ENCODE measurements at regions not wholly inside any gene's neighbourhood (a gene's known extent, or its start where the extent isn't known, plus 50 kb on each side); places are given as distances from the start of the nearest gene placed in this dataset.
A peak's percentile ranks its signal among the peaks of the same experiment; 100 is the strongest.
"Not testable (repeated sequence)": the region's sequence is repeated elsewhere in the genome, so short reads cannot be mapped to it uniquely, and the experiment has no call there.

GRCh38 chr2:16816016-16816415 lies 150.4 kb upstream of the CYRIA start:
- no peak for DNase-seq (ENCODE audit: low spot score)

- no peak for DNase-seq (ENCODE audit: low spot score)
These were observed 148.0 kb upstream of the CYRIA start for GRCh38 chr2:16813593-16813992.

- no peak for DNase-seq (ENCODE audit: low spot score)
These were observed 132.8 kb upstream of the CYRIA start for GRCh38 chr2:16798472-16798871.

DNA sequence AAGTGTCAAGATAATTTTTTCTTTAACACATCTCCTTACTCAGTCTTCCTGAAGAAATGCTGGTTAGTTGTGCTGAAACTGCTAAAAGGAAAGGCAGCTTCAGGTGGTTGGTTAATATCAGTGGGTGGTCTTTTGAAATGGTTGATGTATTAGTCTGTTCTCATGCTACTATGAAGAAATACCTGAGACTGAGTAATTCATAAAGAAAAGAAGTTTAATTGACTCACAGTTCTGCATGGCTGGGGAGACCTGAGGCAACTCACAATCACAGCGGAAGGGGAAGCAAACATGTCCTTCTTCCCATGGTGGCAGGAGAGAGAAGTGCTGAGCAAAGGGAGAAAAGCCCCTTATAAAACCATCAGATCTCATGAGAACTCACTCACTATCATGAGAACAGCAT lies 125.9 kb upstream of the CYRIA start:
- no peak for DNase-seq (ENCODE audit: low spot score)

- DNase-seq (ENCODE audit: low spot score), result no peak
These were observed 119.5 kb upstream of the CYRIA start for GRCh38 chr2:16785149-16785548.

- no peak for DNase-seq (ENCODE audit: low spot score)
These were observed 119.0 kb upstream of the CYRIA start for GRCh38 chr2:16784652-16785051.

GRCh38 chr2:16777123-16777870 lies 111.7 kb upstream of the CYRIA start:
- no peak for DNase-seq (ENCODE audit: low spot score)

GRCh38 chr2:16775899-16776231 lies 110.2 kb upstream of the CYRIA start:
- DNase-seq (ENCODE audit: low spot score), result no peak

GRCh38 chr2:16774980-16775898 lies 109.6 kb upstream of the CYRIA start:
- peak; percentile 61 for DNase-seq (ENCODE audit: low spot score)

DNA sequence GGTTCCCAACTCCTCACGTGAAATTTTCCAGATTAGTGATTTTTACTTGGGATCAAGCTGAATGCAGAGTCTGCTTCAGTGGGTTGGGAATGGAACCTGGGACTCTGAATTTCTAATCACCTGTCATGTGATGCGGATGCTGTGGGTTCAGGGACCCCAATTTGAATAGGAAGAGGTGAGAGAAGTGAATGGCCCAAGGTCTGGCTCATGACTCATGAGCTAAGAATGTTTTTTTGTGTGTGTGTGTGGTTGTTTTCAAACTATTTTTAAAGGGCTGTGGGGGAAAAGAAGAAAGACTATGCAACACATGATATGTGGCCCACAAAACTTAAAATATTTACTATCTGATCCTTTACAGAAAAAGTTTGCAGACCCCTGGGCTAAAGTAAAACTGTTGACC lies 108.5 kb upstream of the CYRIA start:
- no peak for DNase-seq (ENCODE audit: low spot score)

- peak; percentile 45 for DNase-seq (ENCODE audit: low spot score)
These were observed 107.6 kb upstream of the CYRIA start for GRCh38 chr2:16773080-16773713.

DNA sequence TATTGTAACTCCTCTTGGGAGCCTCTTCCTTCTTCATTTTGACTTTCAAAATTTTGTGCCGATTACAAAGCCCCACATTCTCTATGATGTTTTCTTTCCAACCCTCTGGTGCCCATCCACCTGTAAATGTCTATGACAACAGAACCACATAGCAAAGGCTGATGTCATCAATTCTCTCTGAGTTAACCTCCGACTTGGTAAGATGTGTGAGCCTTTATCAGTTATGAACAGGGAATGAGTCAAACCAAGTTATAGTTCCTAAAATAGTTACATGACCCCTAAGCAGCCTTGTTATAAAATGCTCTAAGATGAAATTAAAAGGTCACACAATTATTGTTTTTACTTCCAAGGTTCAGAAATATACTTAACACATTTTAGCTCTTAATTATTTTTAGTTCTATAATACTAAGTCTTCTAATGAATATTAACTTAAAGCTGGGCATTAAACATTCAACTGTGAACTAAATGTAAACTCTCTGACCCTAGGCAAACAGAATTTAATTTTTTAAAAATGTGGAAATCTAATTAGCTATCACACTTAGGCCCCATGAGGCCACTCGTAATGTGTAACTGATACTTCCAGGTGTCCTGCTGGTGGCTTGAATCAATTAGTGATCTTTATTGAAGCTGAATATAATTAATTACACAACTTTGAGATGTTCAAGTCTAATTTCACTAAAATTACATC lies 102.3 kb upstream of the CYRIA start:
- DNase-seq (ENCODE audit: low spot score), result no peak

DNA sequence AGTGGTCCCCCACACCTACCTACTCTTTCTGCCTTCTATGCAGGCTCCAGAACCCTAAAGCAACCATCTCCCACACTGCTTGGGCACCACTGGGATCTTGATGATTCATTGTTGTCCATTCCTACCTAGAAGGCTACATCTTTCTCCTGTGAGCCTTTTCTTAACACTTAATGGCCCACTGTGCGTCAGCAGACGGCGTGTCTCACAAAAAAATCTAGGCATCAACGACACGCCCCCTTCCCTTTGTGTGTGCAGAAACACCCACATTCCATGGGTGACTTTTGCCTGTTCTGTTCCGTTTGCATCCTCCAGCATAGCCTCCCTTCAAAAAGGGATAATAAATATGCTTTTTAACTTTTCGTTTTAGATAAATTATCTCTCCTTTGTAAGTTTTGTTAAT lies 99.7 kb upstream of the CYRIA start:
- DNase-seq (ENCODE audit: low spot score), result no peak

DNA sequence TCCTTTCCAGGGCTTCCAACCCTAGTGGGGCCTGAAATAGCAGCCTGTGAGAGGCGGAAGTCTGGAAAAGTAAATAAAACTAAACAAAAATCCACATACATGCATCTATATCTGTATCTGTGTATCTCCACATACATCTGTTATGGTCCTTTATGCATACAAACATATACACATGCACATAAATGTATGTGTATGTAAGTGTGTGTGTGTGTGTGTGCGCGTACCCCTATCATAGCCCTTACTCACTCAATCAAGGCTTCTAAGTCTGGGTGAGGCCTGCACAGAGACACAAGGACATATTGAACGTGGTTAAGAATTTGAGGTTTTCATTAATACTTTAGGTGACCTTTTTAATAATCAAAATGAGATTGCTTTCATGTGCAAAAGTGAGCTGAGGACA lies 98.9 kb upstream of the CYRIA start:
- DNase-seq (ENCODE audit: low spot score), result no peak

DNA sequence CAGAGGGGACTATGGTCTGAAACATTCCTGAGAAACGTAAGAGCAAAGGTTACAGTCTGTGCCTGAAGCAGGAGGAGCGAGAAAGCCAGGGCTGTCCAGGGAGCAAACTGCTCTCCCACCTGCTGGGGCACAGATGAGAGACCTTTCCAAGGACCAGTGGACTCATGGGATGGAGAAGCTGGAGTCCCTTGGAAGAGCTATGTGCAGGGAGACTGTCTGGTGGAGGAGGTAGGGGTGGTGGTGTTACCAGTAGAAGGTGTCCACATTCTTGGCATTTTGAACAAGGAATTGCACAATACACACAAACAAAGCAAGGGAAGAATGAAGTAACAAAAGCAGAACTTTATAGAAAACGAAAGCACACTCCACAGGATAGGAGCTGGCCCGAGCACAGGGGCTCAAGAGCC lies 97.9 kb upstream of the CYRIA start:
- DNase-seq (ENCODE audit: low spot score), result peak; percentile 19

GRCh38 chr2:16763056-16763455 lies 97.4 kb upstream of the CYRIA start:
- DNase-seq (ENCODE audit: low spot score), result no peak

DNA sequence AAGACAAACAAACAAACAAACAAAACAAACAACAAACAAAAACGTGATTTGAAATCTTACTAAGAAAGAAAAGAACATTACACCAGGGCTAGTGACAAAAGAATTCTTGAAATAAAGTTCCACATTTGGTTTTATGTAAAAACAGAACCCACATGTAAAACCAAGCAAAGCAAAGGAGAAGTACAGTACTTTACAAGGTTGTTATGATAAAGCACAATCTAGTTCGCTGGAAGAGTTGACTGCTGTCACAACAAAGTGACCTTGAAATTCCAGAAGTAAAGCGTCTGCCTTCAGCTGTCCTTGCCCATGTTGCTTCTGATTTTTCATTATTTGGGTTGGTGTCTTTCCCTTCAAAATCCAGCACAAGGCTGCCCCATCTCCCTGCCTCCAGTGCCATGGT lies 94.8 kb upstream of the CYRIA start:
- no peak for DNase-seq (ENCODE audit: low spot score)

GRCh38 chr2:16756831-16757644 lies 91.4 kb upstream of the CYRIA start:
- DNase-seq (ENCODE audit: low spot score), result peak; percentile 65

GRCh38 chr2:16755442-16755841 lies 89.8 kb upstream of the CYRIA start:
- DNase-seq (ENCODE audit: low spot score), result no peak

- DNase-seq (ENCODE audit: low spot score), result not testable (repeated sequence)
These were observed 87.4 kb upstream of the CYRIA start for GRCh38 chr2:16753025-16753424.

DNA sequence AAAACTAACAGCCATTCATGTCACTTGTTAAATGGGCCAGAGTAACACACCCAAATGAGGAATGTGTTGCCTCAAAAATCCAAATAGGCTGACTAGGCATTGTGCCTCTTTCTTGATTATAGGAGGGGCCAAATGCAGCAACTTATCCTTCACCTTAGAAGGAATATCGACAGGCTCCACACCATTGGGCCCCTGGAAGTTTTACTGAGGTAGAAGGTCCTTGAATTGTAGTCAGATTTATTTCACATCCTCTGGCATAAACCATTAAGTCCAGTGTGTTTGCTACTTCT lies 85.2 kb upstream of the CYRIA start:
- not testable (repeated sequence) for DNase-seq (ENCODE audit: low spot score)
